ENCODE measurements at regions not wholly inside any gene's neighbourhood (a gene's known extent, or its start where the extent isn't known, plus 50 kb on each side); places are given as distances from the start of the nearest gene placed in this dataset.

DNA sequence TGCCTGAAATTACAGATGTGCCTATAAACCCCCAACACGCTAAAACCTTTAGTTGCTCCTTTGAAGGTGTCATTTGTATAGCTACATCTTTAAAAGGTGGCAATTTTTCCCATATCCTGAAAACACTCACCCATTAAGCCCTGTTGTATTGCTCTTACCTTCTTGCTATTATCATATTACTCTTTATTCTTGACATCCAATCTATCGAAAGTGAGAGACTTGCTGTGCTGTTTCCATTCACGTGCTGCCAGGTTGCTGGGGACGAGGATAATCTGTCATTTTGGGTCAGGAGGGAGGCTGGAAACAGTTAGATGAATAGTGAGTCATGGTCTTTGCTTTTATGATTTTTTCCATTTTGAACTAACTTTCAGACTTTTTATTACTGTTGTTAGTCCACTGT, 213.0 kb upstream of the PRMT6 start:
- no peak overlapping the region for H3K27ac ChIP-seq (replicated peaks)
- TF ChIP-seq, protein P1, sequence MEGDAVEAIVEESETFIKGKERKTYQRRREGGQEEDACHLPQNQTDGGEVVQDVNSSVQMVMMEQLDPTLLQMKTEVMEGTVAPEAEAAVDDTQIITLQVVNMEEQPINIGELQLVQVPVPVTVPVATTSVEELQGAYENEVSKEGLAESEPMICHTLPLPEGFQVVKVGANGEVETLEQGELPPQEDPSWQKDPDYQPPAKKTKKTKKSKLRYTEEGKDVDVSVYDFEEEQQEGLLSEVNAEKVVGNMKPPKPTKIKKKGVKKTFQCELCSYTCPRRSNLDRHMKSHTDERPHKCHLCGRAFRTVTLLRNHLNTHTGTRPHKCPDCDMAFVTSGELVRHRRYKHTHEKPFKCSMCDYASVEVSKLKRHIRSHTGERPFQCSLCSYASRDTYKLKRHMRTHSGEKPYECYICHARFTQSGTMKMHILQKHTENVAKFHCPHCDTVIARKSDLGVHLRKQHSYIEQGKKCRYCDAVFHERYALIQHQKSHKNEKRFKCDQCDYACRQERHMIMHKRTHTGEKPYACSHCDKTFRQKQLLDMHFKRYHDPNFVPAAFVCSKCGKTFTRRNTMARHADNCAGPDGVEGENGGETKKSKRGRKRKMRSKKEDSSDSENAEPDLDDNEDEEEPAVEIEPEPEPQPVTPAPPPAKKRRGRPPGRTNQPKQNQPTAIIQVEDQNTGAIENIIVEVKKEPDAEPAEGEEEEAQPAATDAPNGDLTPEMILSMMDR (IDR thresholded peaks at IDR 0.05; ENCODE audit: insufficient read depth, low read length) = no peak
- no peak for TF ChIP-seq GABPA (IDR thresholded peaks at IDR 0.05; ENCODE audit: low read depth)
- no peak for TF ChIP-seq REST (IDR thresholded peaks at IDR 0.05; ENCODE audit: insufficient replicate concordance, low read depth)
- no peak for TF ChIP-seq POLR2AphosphoS5 (IDR thresholded peaks at IDR 0.05; ENCODE audit: low read depth)
- no peak for TF ChIP-seq SPI1 (IDR thresholded peaks at IDR 0.05; ENCODE audit: borderline replicate concordance, low read depth)
- no peaks in the 10 kb centered on the region for H3K27me3 ChIP-seq (ENCODE audit: insufficient read depth, poor library complexity, severe bottlenecking)
- H3K4me3 ChIP-seq (replicated peaks; ENCODE audit: insufficient read depth, low read length) = no peak overlapping the region
- DNase-seq (ENCODE audit: low read depth in 1 of 2, low spot score in 1 of 2) = no peak

- DNase-seq (ENCODE audit: low read depth in 1 of 2, low spot score in 1 of 2) = no peak
- H3K27ac ChIP-seq (replicated peaks) = no peak overlapping the region
- no peak overlapping the region for H3K4me3 ChIP-seq (replicated peaks; ENCODE audit: insufficient read depth, low read length)
- no peak for TF ChIP-seq SPI1 (IDR thresholded peaks at IDR 0.05; ENCODE audit: borderline replicate concordance, low read depth)
- TF ChIP-seq REST (IDR thresholded peaks at IDR 0.05; ENCODE audit: insufficient replicate concordance, low read depth) = no peak
- no peak for TF ChIP-seq GABPA (IDR thresholded peaks at IDR 0.05; ENCODE audit: low read depth)
- no peak for TF ChIP-seq POLR2AphosphoS5 (IDR thresholded peaks at IDR 0.05; ENCODE audit: low read depth)
- TF ChIP-seq, protein P1 (IDR thresholded peaks at IDR 0.05; ENCODE audit: insufficient read depth, low read length) = no peak
- no peaks in the 10 kb centered on the region for H3K27me3 ChIP-seq (ENCODE audit: insufficient read depth, poor library complexity, severe bottlenecking)
Measured at GRCh38 chr1:106846656-106847055, 209.8 kb upstream of the PRMT6 start.

- no peak for DNase-seq (ENCODE audit: low read depth in 1 of 2, low spot score in 1 of 2)
- no peak overlapping the region for H3K4me3 ChIP-seq (replicated peaks; ENCODE audit: insufficient read depth, low read length)
- no peak overlapping the region for H3K27ac ChIP-seq (replicated peaks)
- TF ChIP-seq SPI1 (IDR thresholded peaks at IDR 0.05; ENCODE audit: borderline replicate concordance, low read depth) (no peak), REST (IDR thresholded peaks at IDR 0.05; ENCODE audit: insufficient replicate concordance, low read depth) (no peak), GABPA (IDR thresholded peaks at IDR 0.05; ENCODE audit: low read depth) (no peak), POLR2AphosphoS5 (IDR thresholded peaks at IDR 0.05; ENCODE audit: low read depth) (no peak)
- TF ChIP-seq, protein P1 (IDR thresholded peaks at IDR 0.05; ENCODE audit: insufficient read depth, low read length) = no peak
- H3K27me3 ChIP-seq (ENCODE audit: insufficient read depth, poor library complexity, severe bottlenecking) = no peaks in the 10 kb centered on the region
Measured at GRCh38 chr1:106861110-106861509, 195.4 kb upstream of the PRMT6 start.
